GM21367 (cell line): ENCODE measurements at regions not wholly inside any gene's neighbourhood (a gene's known extent, or its start where the extent isn't known, plus 50 kb on each side); places are given as distances from the start of the nearest gene placed in this dataset.

Experiments
- ATAC-seq: cut with Tn5 transposase; IDR thresholded peaks from one replicate; pipeline ENCODE4 v1.9.1; 2021; ENCODE audit not compliant: unreplicated experiment

GRCh38 chr10:113252650-113253618 lies 299.9 kb upstream of the HABP2 start:
- ATAC-seq, result no peak

DNA sequence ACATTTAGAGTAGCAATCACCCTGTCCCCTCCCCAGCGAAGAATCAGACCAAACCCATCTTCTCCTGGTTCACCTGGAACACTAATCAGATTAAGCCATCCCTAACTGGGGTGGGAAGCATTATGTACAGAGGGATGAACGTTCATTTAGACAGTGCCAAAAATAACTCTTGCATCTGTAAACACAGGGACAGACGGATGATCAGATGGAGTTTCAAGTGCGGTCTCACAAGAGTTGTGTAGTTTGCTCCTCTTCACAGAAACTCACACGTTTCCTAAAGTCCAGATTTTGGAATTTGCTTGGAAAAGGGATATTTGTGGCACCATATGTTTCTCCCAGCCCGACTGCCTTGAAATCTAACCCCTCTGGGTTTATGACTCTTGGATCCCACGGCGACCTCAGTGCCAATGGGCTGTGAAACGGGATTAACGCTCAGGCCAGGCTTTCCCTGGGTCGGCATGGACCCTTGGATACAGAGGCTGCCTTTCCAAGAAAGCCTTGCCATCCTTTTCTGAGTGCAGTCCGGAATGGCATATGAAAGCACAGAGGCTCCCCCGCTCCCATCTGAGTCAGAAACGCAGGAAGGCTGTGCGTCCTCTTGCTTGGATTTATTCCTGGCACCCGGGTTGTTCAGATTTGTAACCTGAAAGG lies 293.2 kb upstream of the HABP2 start:
- ATAC-seq, result no peak

DNA sequence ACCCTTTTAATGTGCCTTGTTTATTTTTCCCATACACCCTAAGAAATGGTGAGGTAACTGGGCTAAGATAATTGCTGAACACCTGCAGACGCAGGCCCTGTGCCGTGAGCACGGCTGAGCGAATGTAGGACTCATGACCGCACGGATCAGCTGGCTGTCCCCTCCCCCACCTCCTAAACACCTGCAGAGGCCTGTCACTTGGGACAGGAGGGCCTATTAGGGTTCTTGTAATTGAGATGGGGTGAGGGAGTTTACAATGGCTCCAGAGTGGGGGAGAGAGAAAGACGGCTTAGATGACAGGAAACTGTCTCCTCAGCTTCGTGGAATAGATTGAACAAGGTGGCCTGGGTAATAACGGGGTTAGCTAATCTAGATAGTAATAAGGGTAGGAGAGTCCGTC lies 291.7 kb upstream of the HABP2 start:
- ATAC-seq, result no peak

DNA sequence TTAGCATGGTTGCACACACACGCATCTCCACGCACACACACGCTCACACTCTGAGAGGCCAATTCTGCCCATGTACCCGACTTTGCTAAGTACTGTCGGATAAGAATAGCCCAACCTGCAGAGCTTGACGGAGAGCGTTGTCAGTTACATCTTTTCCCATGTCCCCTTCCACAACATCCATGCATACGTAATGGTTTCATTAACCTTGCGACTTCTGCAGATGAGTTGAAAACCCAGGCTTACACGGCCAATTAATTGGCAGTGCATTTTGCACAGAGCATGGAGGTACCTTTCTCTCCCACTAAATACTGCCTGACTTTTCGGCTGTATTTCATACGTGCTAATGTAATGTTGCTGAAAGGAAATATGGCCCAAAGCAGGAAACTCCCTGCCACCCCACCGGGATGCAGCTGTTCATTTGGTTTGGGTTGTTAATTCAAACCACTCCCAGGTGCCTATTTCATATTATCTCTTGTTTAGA lies 291.2 kb upstream of the HABP2 start:
- no peak for ATAC-seq

DNA sequence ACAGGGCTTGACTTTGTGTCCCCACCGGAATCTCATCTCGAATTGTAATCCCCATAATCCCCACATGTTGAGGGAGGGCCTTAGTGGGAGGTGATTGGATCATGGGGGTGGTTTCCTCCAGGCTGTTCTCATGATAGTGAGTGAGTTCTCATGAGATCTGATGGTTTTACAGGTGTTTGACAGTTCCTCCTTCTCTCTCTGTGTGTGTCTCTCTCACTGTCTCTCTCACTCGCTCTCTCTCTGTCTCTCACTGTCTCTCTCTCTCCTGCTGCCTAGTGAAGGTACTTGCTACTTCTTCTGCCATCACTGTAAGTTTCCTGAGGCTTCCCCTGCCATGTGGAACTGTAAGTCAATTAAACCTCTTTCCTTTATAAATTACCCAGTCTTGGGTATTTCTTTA lies 289.8 kb upstream of the HABP2 start:
- no peak for ATAC-seq

DNA sequence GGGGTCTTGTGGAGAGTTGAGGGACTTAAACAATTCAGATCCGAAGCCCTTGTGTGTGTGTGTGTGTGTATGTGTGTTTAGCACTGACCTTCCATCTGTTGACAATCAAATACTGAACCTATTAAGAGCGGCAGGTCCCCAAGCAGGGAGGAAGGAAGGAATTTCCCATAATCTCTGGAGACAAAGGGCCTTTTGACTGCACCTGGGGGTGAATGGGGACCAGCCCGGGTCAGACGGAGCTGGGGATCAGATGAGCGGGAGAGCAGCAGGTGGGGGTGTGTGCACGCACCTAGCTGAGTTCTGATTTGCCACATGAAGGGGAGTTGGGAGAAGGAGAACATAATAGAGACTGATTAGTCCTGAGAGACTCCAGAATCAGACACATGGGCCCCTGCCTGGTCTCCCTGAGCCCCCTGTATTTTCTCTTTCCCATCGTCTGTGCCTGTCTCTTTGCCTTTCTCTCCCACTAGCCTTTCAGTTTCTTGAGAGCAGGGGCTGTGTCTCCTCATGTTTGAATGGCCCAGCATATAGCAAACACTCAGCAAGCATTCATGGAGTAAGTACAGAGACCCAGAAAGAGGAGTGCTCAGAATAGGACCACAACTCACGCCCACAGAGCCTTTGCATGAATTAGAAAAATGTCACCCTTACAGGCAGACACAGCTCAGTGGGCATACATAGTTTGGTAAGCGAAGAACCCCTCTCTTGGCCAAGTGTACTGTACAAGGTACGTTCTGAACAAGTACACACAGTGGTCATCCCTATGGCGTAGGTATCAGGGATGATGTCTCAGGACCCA lies 288.3 kb upstream of the HABP2 start:
- ATAC-seq, result no peak

- no peak for ATAC-seq
Measured at GRCh38 chr10:113266147-113266546, 286.7 kb upstream of the HABP2 start.

DNA sequence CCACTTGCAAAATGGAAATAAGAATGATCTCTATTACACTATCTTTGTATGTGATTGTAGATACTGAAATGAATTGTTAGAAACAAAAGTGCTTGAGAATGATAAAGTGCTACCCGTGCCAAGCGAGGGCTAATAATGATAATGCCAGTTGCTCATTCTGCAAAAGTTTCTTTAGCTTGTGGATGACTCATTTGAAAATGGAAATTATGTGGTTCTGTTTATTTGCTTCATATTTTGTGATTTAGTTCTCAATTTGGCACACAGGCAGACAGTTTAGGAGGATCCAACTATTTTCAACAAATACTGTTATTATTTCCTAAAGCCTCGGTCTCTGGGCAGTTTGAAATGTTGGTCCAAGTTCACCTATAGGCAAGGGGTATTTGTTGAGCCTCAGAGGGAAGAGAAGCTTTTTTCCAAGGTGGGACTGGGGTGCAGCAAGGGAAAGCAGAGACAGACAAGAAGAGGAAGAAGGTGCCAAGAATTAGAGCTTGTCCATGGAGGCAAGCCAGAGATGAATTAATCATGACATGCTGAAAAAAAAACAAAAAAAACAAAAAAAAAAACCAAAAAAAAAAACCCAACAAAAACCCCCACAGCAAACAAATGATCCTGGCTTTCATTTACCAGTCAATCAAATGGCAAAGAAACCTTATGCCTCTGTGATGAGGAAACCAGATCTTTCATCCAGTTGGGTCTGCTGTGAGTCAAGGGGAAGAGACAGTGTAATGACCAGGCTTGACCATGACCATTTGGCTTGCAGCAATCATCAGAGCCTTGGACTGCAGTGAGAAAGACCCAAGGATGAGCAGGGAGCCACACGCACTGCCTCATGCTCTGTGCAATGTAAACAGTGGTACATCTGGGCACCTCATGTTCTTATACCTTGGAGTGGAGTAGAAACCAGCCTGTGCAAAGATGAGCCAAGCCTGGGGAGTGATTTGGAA lies 285.0 kb upstream of the HABP2 start:
- no peak for ATAC-seq

- no peak for ATAC-seq
Measured at GRCh38 chr10:113269333-113269732, 283.5 kb upstream of the HABP2 start.

DNA sequence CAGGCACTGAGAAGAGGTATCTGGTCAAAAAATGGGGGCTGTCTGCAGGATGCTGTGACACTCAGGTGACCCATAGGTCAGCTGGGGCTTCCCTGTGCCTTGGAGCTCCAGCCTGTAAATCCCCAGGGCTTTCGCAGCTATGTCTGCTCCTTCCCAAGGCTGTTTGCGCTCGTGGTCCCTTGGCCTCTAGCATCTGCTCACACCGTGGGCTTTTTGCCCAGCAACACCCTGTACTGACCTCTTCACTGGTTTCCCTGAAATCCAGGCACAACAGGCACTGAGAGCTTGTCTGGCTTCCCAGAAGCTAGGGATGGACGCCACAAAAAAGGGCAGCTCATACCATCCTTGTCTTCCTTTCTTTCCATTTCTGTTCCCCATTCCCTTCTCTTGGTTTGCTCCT lies 280.3 kb upstream of the HABP2 start:
- no peak for ATAC-seq

- no peak for ATAC-seq
Measured at GRCh38 chr10:113273181-113274163, 279.4 kb upstream of the HABP2 start.

DNA sequence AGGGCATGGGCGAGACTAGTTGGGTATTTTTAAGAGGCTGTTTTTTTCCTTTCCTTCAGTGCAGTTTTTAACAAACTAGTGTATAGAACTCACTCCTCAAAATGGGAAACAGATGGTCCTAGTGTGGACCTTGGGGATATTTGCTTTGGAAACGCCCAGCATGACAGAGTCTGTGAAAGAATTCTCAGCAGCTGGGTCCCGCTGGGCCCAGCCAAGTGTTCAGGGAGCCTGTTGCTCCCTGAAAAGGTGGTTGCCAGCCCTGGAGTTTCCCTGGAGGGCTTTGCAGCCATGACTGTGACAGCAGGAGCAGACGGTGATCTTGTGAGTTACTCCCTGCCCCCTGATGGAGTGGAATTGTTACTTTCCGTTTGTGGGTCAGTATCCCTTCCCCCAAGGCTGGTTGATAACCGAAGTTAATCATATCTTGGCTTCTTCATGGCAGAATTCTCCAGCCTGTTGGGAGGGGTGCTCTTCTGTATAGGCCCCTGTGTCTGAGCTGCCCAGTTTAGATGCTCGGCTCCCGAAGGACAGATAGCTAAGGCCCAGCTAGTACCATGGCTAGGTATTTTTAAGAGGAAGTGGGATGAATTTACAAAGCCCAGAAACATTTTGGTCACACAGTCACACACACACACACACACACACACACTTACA lies 278.6 kb upstream of the HABP2 start:
- ATAC-seq, result no peak

DNA sequence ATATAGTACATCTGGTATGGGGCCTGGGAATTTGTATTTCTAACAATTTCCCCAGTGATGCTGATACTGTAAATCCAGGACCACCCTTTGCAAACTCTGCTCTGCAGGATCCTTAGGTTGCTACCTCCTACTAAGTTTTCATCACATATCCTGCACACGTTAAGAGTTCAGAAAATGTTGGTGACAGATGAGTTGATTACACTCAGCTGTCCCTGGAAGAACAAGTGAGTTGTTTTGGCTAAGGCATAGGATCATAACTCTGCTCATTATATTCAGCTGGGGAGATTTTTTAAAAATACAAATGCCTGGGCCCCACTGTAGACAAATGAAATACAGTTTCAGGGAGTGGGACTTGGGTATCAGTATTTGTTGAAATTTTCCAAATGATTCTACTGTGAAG lies 274.6 kb upstream of the HABP2 start:
- no peak for ATAC-seq

GRCh38 chr10:113278664-113279063 lies 274.2 kb upstream of the HABP2 start:
- ATAC-seq, result no peak

DNA sequence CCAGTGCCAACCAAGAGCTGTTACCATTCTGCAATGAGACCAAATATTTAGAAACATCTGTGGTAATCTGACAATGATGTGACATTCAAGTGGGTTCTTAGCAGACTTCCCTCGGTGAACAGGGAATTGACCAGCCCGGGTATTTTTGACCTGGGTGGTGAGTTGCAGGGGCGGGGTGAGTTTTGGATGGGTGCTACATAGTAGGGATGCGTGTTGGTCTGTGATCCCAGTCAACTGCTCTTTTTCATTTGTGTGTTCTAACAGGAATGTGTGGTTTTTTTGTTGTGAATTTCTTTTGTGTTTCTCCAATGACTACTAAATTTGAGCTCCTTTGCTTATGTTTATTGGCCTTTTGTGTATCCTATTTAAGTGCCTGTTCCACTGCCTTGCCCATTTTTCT lies 273.6 kb upstream of the HABP2 start:
- ATAC-seq, result no peak

DNA sequence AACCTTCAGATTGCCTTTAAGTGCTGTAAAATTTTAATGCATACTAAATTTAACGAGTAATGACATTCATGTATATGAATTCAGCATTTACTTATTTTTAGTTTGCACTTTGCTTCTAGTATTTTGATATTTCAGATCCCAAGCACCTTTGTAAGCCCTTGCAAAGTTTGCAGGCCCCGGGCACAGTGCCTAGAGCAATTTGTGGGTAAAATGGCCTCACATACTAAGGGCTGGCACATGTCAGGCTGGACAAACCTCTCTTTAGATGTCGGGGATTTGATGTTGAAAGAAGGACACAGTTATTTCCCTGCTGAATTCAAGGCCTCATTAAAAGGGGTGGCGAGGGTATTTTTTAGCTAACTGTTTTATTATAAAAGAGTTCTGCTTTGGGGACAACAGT lies 270.3 kb upstream of the HABP2 start:
- ATAC-seq, result no peak

DNA sequence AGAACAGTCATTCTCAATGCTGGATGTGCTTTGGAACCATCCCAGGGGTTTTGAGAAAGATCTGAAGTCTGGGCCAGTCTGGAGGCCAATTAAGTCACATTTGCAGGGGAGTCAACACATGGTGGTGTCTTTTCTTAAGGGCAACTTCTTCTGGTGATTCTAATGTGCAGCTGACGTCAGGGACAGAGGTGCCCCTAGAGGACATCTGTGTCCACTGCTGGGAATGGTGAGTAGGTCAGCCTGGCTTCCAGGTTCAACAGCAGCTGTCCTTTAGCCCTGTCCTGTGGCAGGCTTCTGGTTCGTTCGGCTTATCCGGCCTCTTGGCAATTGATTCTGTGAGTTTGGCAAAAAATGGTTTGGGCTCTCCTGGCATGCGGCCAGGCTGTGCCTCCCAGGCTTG lies 269.7 kb upstream of the HABP2 start:
- no peak for ATAC-seq

- ATAC-seq, result no peak
Measured at GRCh38 chr10:113284635-113285034, 268.2 kb upstream of the HABP2 start.

DNA sequence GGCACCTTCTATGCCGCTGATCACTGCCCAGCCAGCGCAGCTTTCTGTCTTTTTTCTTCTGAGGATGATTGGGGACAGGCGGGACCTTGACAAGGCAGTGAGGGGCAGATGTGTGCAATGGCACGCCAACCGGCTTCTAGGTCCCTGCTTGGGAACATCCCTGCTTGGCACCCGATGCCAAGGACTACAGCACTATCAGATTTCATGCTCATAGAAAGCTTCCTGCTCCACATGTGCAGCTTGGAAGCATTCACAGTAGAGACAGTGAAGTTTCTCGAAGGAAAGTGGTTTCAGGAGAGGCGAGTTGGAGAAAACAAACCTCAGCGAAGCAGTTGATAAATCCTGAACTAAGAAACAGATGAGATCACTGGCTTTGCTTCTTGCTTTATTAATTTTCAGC lies 267.5 kb upstream of the HABP2 start:
- no peak for ATAC-seq
